ENCODE measurements at regions not wholly inside any gene's neighbourhood (a gene's known extent, or its start where the extent isn't known, plus 50 kb on each side); places are given as distances from the start of the nearest gene placed in this dataset.

GRCh38 chr4:187209921-187210613 is 486.4 kb upstream of the FAT1 start:
- TF ChIP-seq CTCF (conservative IDR thresholded peaks at IDR 0.05 in 1 of 2, IDR thresholded peaks at IDR 0.05 in 1 of 2; ENCODE audit: extremely low read depth in 1 of 2, insufficient read depth in 1 of 2, low read depth in 1 of 2, low read length in 2 of 2) (no peak), EZH2 (IDR thresholded peaks at IDR 0.05; ENCODE audit: borderline replicate concordance, low read length) (no peak)

Measured in mammary epithelial cell (primary cell).